Neural progenitor cell (in vitro differentiated cells): ENCODE measurements at regions not wholly inside any gene's neighbourhood (a gene's known extent, or its start where the extent isn't known, plus 50 kb on each side); places are given as distances from the start of the nearest gene placed in this dataset.
A peak's percentile ranks its signal among the peaks of the same experiment; 100 is the strongest.

Source experiments
- DNase-seq: peaks from one replicate; pipeline ENCODE4 v3.0.0-alpha.2; 2016; ENCODE audit warnings: low spot score
- H2AFZ ChIP-seq: fragments of 200-600 bp; sonication (generic); replicated peaks from 2 replicates; pipeline ENCODE4 v1.6.1; 2016; ENCODE audit warnings: antibody characterized with exemption
- H3F3A ChIP-seq: fragments of 200-600 bp; sonication (generic); 2 replicates; pipeline ENCODE4 v1.6.1; 2016; ENCODE audit warnings: antibody characterized with exemption, low read depth
- H3K27ac ChIP-seq: fragments of 200-600 bp; sonication (generic); 2 replicates; pipeline ENCODE4 v1.5.1; 2016; ENCODE audit warnings: mild to moderate bottlenecking
- H3K27me3 ChIP-seq: fragments of 200-600 bp; sonication (generic); 2 replicates; pipeline ENCODE4 v1.6.1; 2016; ENCODE audit warnings: mild to moderate bottlenecking, moderate library complexity
- H3K36me3 ChIP-seq: fragments of 200-600 bp; sonication (generic); 2 replicates; pipeline ENCODE4 v1.5.1; 2016
- H3K4me1 ChIP-seq: fragments of 200-600 bp; sonication (generic); 2 replicates; pipeline ENCODE4 v1.6.1; 2016; ENCODE audit warnings: mixed run types
- H3K4me2 ChIP-seq: fragments of 200-600 bp; sonication (generic); 2 replicates; pipeline ENCODE4 v1.6.1; 2016
- H3K4me3 ChIP-seq: fragments of 200-600 bp; sonication (generic); 2 replicates; pipeline ENCODE4 v1.5.1; 2016
- H3K79me2 ChIP-seq: fragments of 200-600 bp; sonication (generic); 2 replicates; pipeline ENCODE4 v1.6.1; 2016; ENCODE audit warnings: low read depth
- H3K9ac ChIP-seq: fragments of 200-600 bp; sonication (generic); 2 replicates; pipeline ENCODE4 v1.6.1; 2016
- H3K9me3 ChIP-seq: fragments of 200-600 bp; sonication (generic); 2 replicates; pipeline ENCODE4 v1.5.1; 2016; ENCODE audit warnings: low read depth
- H4K20me1 ChIP-seq: fragments of 200-600 bp; sonication (generic); 2 replicates; pipeline ENCODE4 v1.6.1; 2016; ENCODE audit warnings: low read depth
- H3K27ac Mint-ChIP-seq: 3 replicates; pipeline ENCODE4 v1.8.0; 2021; ENCODE audit warnings: mixed read lengths
- H3K27me3 Mint-ChIP-seq: 2 replicates; pipeline ENCODE4 v1.8.0; 2022; ENCODE audit warnings: low read depth, mild to moderate bottlenecking, inconsistent platforms, moderate library complexity, mixed read lengths; ENCODE audit not compliant: insufficient read depth
- H3K36me3 Mint-ChIP-seq: 3 replicates; pipeline ENCODE4 v1.8.0; 2021; ENCODE audit warnings: mixed read lengths
- H3K4me1 Mint-ChIP-seq: 3 replicates; pipeline ENCODE4 v1.8.0; 2021; ENCODE audit warnings: mixed read lengths
- H3K4me3 Mint-ChIP-seq: 3 replicates; pipeline ENCODE4 v1.8.0; 2021; ENCODE audit warnings: mild to moderate bottlenecking, moderate library complexity, mixed read lengths
- H3K9me3 Mint-ChIP-seq: 3 replicates; pipeline ENCODE4 v1.8.0; 2020; ENCODE audit warnings: mixed read lengths
- CTCF ChIP-seq: fragments of 200-600 bp; sonication (generic); IDR thresholded peaks from 2 replicates; pipeline ENCODE4 v1.5.1; 2017; ENCODE audit warnings: antibody characterized with exemption, mild to moderate bottlenecking
- EZH2 ChIP-seq: fragments of 200-600 bp; sonication (generic); IDR thresholded peaks from 2 replicates; pipeline ENCODE4 v1.6.1; 2017; ENCODE audit warnings: antibody characterized with exemption, mild to moderate bottlenecking, moderate library complexity
- EZH2phosphoT487 ChIP-seq: fragments of 200-600 bp; sonication (generic); IDR thresholded peaks from 2 replicates; pipeline ENCODE4 v1.6.1; 2017; ENCODE audit warnings: antibody characterized with exemption

DNA sequence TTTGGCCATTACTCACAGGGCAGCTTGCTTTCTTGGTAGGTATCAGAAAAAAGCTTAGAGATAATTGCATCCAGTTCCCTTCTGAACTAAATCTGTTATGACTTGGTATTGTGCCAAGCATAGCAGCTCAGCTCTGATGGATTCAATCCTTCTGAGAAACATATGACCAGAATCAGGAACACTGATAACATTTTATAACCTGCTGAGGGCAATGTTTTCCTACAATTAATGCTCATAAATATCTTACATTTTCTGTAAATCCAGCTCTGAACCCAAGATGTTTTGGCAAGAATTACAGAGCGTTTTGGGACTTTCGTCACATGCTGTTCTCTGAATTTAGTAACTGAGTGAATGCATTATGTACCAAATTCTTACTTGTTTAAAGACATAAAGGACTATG lies 167.8 kb downstream of the KIF20B start:
- Mint-ChIP-seq H3K27me3 (no peaks in the 10 kb centered on the region), H3K4me3 (no peak overlapping the region), H3K4me1 (no peaks in the 10 kb centered on the region), H3K27ac (no peak overlapping the region), H3K9me3 (no peaks in the 10 kb centered on the region), H3K36me3 (no peaks in the 10 kb centered on the region)
- Histone ChIP-seq H3K9me3 (no peaks in the 10 kb centered on the region), H3K4me1 (no peaks in the 10 kb centered on the region), H3K4me3 (no peak overlapping the region), H3K27ac (no peak overlapping the region), H3K9ac (no peak overlapping the region), H3K4me2 (no peak overlapping the region), H3K36me3 (no peaks in the 10 kb centered on the region), H3K79me2 (no peaks in the 10 kb centered on the region), H2AFZ (no peak overlapping the region), H4K20me1 (no peaks in the 10 kb centered on the region), H3K27me3 (no peaks in the 10 kb centered on the region), H3F3A (no peaks in the 10 kb centered on the region)
- DNase-seq, result no peak
- TF ChIP-seq EZH2phosphoT487 (no peak), EZH2 (no peak), CTCF (no peak)

- Histone ChIP-seq H2AFZ (no peak overlapping the region), H3F3A (no peaks in the 10 kb centered on the region), H4K20me1 (no peaks in the 10 kb centered on the region), H3K4me2 (no peak overlapping the region), H3K9me3 (no peaks in the 10 kb centered on the region), H3K27me3 (no peaks in the 10 kb centered on the region), H3K79me2 (no peaks in the 10 kb centered on the region), H3K4me3 (no peak overlapping the region), H3K4me1 (no peaks in the 10 kb centered on the region), H3K27ac (no peak overlapping the region), H3K9ac (no peak overlapping the region), H3K36me3 (no peaks in the 10 kb centered on the region)
- TF ChIP-seq CTCF (no peak), EZH2 (no peak), EZH2phosphoT487 (no peak)
- DNase-seq, result no peak
- H3K4me1 Mint-ChIP-seq, result no peaks in the 10 kb centered on the region
- H3K36me3 Mint-ChIP-seq, result no peaks in the 10 kb centered on the region
- H3K27ac Mint-ChIP-seq, result no peak overlapping the region
- H3K27me3 Mint-ChIP-seq, result no peaks in the 10 kb centered on the region
- H3K4me3 Mint-ChIP-seq, result no peak overlapping the region
- no peaks in the 10 kb centered on the region for H3K9me3 Mint-ChIP-seq
Measured at GRCh38 chr10:89869592-89870156, 168.3 kb downstream of the KIF20B start.

GRCh38 chr10:89870936-89871335 lies 169.5 kb downstream of the KIF20B start:
- peak; percentile 13 for DNase-seq
- no peaks in the 10 kb centered on the region for H3K79me2 ChIP-seq
- H4K20me1 ChIP-seq, result no peaks in the 10 kb centered on the region
- no peak overlapping the region for H3K27ac ChIP-seq
- H3K4me2 ChIP-seq, result no peak overlapping the region
- Mint-ChIP-seq H3K27ac (no peak overlapping the region), H3K27me3 (no peaks in the 10 kb centered on the region), H3K4me1 (no peaks in the 10 kb centered on the region), H3K36me3 (no peaks in the 10 kb centered on the region), H3K4me3 (no peak overlapping the region), H3K9me3 (peaks cover 2% of the 10 kb centered on the region)
- H3K9me3 ChIP-seq, result no peaks in the 10 kb centered on the region
- no peak overlapping the region for H3K4me3 ChIP-seq
- H3K9ac ChIP-seq, result no peak overlapping the region
- H2AFZ ChIP-seq, result no peak overlapping the region
- H3F3A ChIP-seq, result no peaks in the 10 kb centered on the region
- H3K4me1 ChIP-seq, result no peaks in the 10 kb centered on the region
- H3K36me3 ChIP-seq, result no peaks in the 10 kb centered on the region
- no peaks in the 10 kb centered on the region for H3K27me3 ChIP-seq
- TF ChIP-seq CTCF (no peak), EZH2 (no peak), EZH2phosphoT487 (no peak)
